ENCODE measurements at regions not wholly inside any gene's neighbourhood (a gene's known extent, or its start where the extent isn't known, plus 50 kb on each side); places are given as distances from the start of the nearest gene placed in this dataset.

GRCh38 chr2:12949406-12949805, 232.7 kb downstream of the TRIB2 start (continued):
- no peak for TF ChIP-seq CHD1 (IDR thresholded peaks at IDR 0.05; ENCODE audit: low read depth, low read length)

- CTCF ChIA-PET (ENCODE audit: partially characterized antibody), result interaction anchor here (0.8 to 6.5 kb wide), 5 partner anchors 14 to 233 kb away, joined by 3 to 40 read pairs (median 3); no protein-coding TSS in a partner anchor
- POLR2A ChIA-PET (ENCODE audit: partially characterized antibody), result no interaction called here
Observed at GRCh38 chr2:12950174-12950573, 233.4 kb downstream of the TRIB2 start.

More at GRCh38 chr2:12950174-12950573, 233.4 kb downstream of the TRIB2 start:
- Histone ChIP-seq H3K27ac (ENCODE audit: low read depth, low read length) (no peak overlapping the region), H3K36me3 (ENCODE audit: control insufficient read depth in 2 of 4, insufficient read depth in 4 of 4, low read length in 3 of 4) (no peaks in the 10 kb centered on the region), H4K20me1 (replicated peaks in 1 of 2; ENCODE audit: control insufficient read depth in 1 of 2, insufficient read depth in 2 of 2, low read length in 2 of 2) (no peaks in the 10 kb centered on the region), H2BK120ac (replicated peaks; ENCODE audit: low read depth, low read length) (no peak overlapping the region), H3K14ac (ENCODE audit: insufficient read length) (no peak overlapping the region), H2BK15ac (ENCODE audit: low read length) (no peak overlapping the region), H3K9ac (replicated peaks in 1 of 4; ENCODE audit: extremely low read depth in 1 of 4, low read depth in 3 of 4, low read length in 3 of 4) (no peak overlapping the region), H3K9me3 (ENCODE audit: insufficient read depth in 2 of 2, low read depth in 1 of 2, low read length in 1 of 2) (no peaks in the 10 kb centered on the region), H3K23me2 (ENCODE audit: low read depth, low read length) (no peaks in the 10 kb centered on the region; the same call in 1 of the 2 replicates), H2AK5ac (ENCODE audit: low read depth, low read length) (no peak overlapping the region), H2AFZ (ENCODE audit: low read length) (no peak overlapping the region), H3K4ac (replicated peaks; ENCODE audit: insufficient read length, low read depth, low read length) (no peak overlapping the region), H3K4me2 (ENCODE audit: insufficient read depth in 1 of 2, low read depth in 2 of 2, low read length in 2 of 2) (no peak overlapping the region), H2BK12ac (ENCODE audit: low read depth, low read length) (no peak overlapping the region), H3K4me1 (replicated peaks in 1 of 4; ENCODE audit: control insufficient read depth in 3 of 4, insufficient read depth in 4 of 4, low read length in 3 of 4) (no peaks in the 10 kb centered on the region), H3K4me3 (ENCODE audit: extremely low read depth in 1 of 4, insufficient read depth in 2 of 4, low read depth in 3 of 4, low read length in 4 of 4) (no peak overlapping the region), H3K27me3 (replicated peaks in 1 of 4; ENCODE audit: control insufficient read depth in 3 of 4, extremely low read depth in 1 of 4, insufficient read depth in 3 of 4, low read length in 3 of 4) (no peaks in the 10 kb centered on the region), H3K56ac (replicated peaks; ENCODE audit: insufficient read length, low read depth, low read length) (no peak overlapping the region), H3K79me1 (ENCODE audit: low read depth, low read length) (no peaks in the 10 kb centered on the region), H4K91ac (replicated peaks; ENCODE audit: insufficient read length, low read length) (no peak overlapping the region), H3K79me2 (ENCODE audit: control insufficient read depth in 1 of 2, insufficient read depth in 2 of 2, low read length in 2 of 2) (no peaks in the 10 kb centered on the region), H4K8ac (ENCODE audit: extremely low read depth, insufficient read depth, low read length) (no peak overlapping the region), H3K18ac (ENCODE audit: extremely low read depth, low read length) (no peak overlapping the region), H3K23ac (ENCODE audit: insufficient read length) (no peak overlapping the region), H2BK20ac (ENCODE audit: low read length) (no peak overlapping the region), H4K5ac (ENCODE audit: insufficient read length, low read depth, low read length) (no peak overlapping the region), H2BK5ac (ENCODE audit: low read depth, low read length) (no peak overlapping the region)
- no peak for TF ChIP-seq GABPA (IDR thresholded peaks at IDR 0.05; ENCODE audit: borderline replicate concordance, insufficient read depth, low read length)
- 85% methylated on average over 3 of the region's 3 CpGs; no CpG with 5 or more reads in 1 of the 2 experiments for WGBS, 2 experiments (ENCODE audit: extremely low coverage in 1 of 2, insufficient coverage in 1 of 2, insufficient read length in 1 of 2, insufficient replicate concordance in 2 of 2, low coverage in 1 of 2, low lambda C conversion rate in 2 of 2, missing lambda C conversion rate in 1 of 2)
- no peak for FAIRE-seq
- no peak for DNase-seq (ENCODE audit: low read depth in 1 of 2, low spot score in 2 of 2)

Measured in H1 (cell line).